Adrenal gland (tissue), 5 donors: ENCODE measurements at regions not wholly inside any gene's neighbourhood (a gene's known extent, or its start where the extent isn't known, plus 50 kb on each side); places are given as distances from the start of the nearest gene placed in this dataset.

Experiments
- CTCF ChIP-seq, 6 experiments: fragments of 450-650 bp in 4 of 6; fragments of 200-600 bp in 2 of 6; sonication (generic) in 1 of 6; IDR thresholded peaks; 1 replicate in 5 of 6; 2 replicates in 1 of 6; pipeline versions ENCODE4 v1.5.1 to v1.8.0; 2016 to 2021; ENCODE audit warnings: antibody characterized with exemption in 6 of 6, mild to moderate bottlenecking in 2 of 6, moderate library complexity in 1 of 6
- POLR2A ChIP-seq, 2 donors: fragments of 450-650 bp; IDR thresholded peaks; one replicate each; pipeline ENCODE4 v1.6.1; 2017; ENCODE audit warnings: antibody characterized with exemption in 2 of 2, mild to moderate bottlenecking in 2 of 2, moderate library complexity in 1 of 2
- donor health status: DM: no; HTN: no; CAD: no.

DNA sequence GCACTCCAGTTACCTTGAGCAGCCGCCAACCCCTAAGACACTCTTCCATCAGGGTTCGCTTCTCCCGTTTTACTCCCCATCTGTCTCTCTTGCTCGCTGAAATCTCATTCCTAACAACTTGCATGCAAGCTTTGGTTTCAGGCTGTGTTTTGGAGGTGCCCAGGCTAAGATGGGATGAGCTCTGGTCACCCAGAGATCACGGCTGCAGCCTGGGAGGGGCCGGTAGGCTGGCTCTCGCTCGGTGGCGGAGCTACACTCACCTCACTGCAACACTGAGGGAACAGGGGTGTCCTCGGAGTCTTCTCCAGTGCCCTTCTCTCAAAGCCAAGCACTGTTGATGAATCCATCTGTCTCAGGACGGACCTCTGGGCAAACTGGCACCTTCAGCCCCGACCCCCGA lies 197.5 kb downstream of the BARX2 start:
- no peak for TF ChIP-seq POLR2A (IDR thresholded peaks at IDR 0.05)
- TF ChIP-seq CTCF (IDR thresholded peaks at IDR 0.05) = no peak
